ENCODE measurements at regions not wholly inside any gene's neighbourhood (a gene's known extent, or its start where the extent isn't known, plus 50 kb on each side); places are given as distances from the start of the nearest gene placed in this dataset.

GRCh38 chr5:138676556-138677193, 76.5 kb upstream of the CTNNA1 start:
- TF ChIP-seq, protein P1, sequence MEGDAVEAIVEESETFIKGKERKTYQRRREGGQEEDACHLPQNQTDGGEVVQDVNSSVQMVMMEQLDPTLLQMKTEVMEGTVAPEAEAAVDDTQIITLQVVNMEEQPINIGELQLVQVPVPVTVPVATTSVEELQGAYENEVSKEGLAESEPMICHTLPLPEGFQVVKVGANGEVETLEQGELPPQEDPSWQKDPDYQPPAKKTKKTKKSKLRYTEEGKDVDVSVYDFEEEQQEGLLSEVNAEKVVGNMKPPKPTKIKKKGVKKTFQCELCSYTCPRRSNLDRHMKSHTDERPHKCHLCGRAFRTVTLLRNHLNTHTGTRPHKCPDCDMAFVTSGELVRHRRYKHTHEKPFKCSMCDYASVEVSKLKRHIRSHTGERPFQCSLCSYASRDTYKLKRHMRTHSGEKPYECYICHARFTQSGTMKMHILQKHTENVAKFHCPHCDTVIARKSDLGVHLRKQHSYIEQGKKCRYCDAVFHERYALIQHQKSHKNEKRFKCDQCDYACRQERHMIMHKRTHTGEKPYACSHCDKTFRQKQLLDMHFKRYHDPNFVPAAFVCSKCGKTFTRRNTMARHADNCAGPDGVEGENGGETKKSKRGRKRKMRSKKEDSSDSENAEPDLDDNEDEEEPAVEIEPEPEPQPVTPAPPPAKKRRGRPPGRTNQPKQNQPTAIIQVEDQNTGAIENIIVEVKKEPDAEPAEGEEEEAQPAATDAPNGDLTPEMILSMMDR (conservative IDR thresholded peaks at IDR 0.05; ENCODE audit: low read depth, low read length): no peak
- TF ChIP-seq CHD1 (IDR thresholded peaks at IDR 0.05; ENCODE audit: low read depth, low read length): no peak
- no peak for TF ChIP-seq BHLHE40 (IDR thresholded peaks at IDR 0.05; ENCODE audit: low read depth, low read length)
- no peak for TF ChIP-seq POLR2A (IDR thresholded peaks at IDR 0.05; ENCODE audit: low read depth, low read length)
- no peak for TF ChIP-seq CEBPB (IDR thresholded peaks at IDR 0.05; ENCODE audit: low read depth, low read length)
- TF ChIP-seq USF2 (IDR thresholded peaks at IDR 0.05; ENCODE audit: low read depth, low read length): no peak
- no peak for TF ChIP-seq SMC3 (IDR thresholded peaks at IDR 0.05; ENCODE audit: low read depth, low read length)
- TF ChIP-seq RCOR1 (IDR thresholded peaks at IDR 0.05; ENCODE audit: insufficient replicate concordance, low read length): no peak
- no peak for TF ChIP-seq MAFK (IDR thresholded peaks at IDR 0.05; ENCODE audit: low read depth, low read length)
- TF ChIP-seq RFX5 (IDR thresholded peaks at IDR 0.05; ENCODE audit: low read depth, low read length): no peak
- TF ChIP-seq FOS (IDR thresholded peaks at IDR 0.05; ENCODE audit: low read depth, low read length): no peak
- TF ChIP-seq MAZ (IDR thresholded peaks at IDR 0.05; ENCODE audit: borderline replicate concordance, low read depth, low read length): no peak
- no peak for TF ChIP-seq MXI1 (IDR thresholded peaks at IDR 0.05; ENCODE audit: borderline replicate concordance, low read depth, low read length)

All from IMR-90 (cell line).